Neural progenitor cell (in vitro differentiated cells): ENCODE measurements at regions not wholly inside any gene's neighbourhood (a gene's known extent, or its start where the extent isn't known, plus 50 kb on each side); places are given as distances from the start of the nearest gene placed in this dataset.

ENCODE experiments used
- CTCF ChIP-seq: fragments of 200-600 bp; sonication (generic); IDR thresholded peaks from 2 replicates; pipeline ENCODE4 v1.5.1; 2017; ENCODE audit warnings: antibody characterized with exemption, mild to moderate bottlenecking
- EZH2 ChIP-seq: fragments of 200-600 bp; sonication (generic); IDR thresholded peaks from 2 replicates; pipeline ENCODE4 v1.6.1; 2017; ENCODE audit warnings: antibody characterized with exemption, mild to moderate bottlenecking, moderate library complexity
- EZH2phosphoT487 ChIP-seq: fragments of 200-600 bp; sonication (generic); IDR thresholded peaks from 2 replicates; pipeline ENCODE4 v1.6.1; 2017; ENCODE audit warnings: antibody characterized with exemption

GRCh38 chr5:89211836-89212235 lies 328.9 kb upstream of the MEF2C start:
- TF ChIP-seq CTCF (no peak), EZH2 (no peak), EZH2phosphoT487 (no peak)
